Activated CD4-positive, alpha-beta T cell treated with anti-CD3 and anti-CD28 coated beads for 36 hours (primary cell): ENCODE measurements at regions not wholly inside any gene's neighbourhood (a gene's known extent, or its start where the extent isn't known, plus 50 kb on each side); places are given as distances from the start of the nearest gene placed in this dataset.
"Not testable (repeated sequence)": the region's sequence is repeated elsewhere in the genome, so short reads cannot be mapped to it uniquely, and the experiment has no call there.

ENCODE experiments used
- ATAC-seq: fragments of 200-7000 bp; cut with Tn5 transposase; one replicate; pipeline ENCODE4 v1.10.0; 2021; ENCODE audit warnings: mild to moderate bottlenecking, moderate library complexity
- CTCF ChIA-PET: fragments of 350-600 bp; sonication (Branson Sonifier 250); formaldehyde crosslinking; loops from one replicate; lab custom pipeline; 2021; ENCODE audit warnings: antibody characterized with exemption; lab: Charles Lee
- POLR2A ChIA-PET: fragments of 350-600 bp; sonication (Branson Sonifier 250); formaldehyde crosslinking; loops from one replicate; lab custom pipeline; 2021; ENCODE audit warnings: antibody characterized with exemption, inconsistent platforms; lab: Charles Lee
- DNase-seq: peaks from one replicate; pipeline ENCODE4 v3.0.0-alpha.2; 2020
- H3K27ac Mint-ChIP-seq: one replicate; pipeline ENCODE4 v1.8.0; 2021; ENCODE audit warnings: mixed read lengths
- H3K27me3 Mint-ChIP-seq: one replicate; pipeline ENCODE4 v1.8.0; 2021; ENCODE audit warnings: mixed read lengths
- H3K36me3 Mint-ChIP-seq: one replicate; pipeline ENCODE4 v1.8.0; 2021; ENCODE audit warnings: low read depth, mixed read lengths
- H3K4me1 Mint-ChIP-seq: one replicate; pipeline ENCODE4 v1.8.0; 2021; ENCODE audit warnings: mixed read lengths
- H3K4me3 Mint-ChIP-seq: one replicate; pipeline ENCODE4 v1.8.0; 2021; ENCODE audit warnings: mild to moderate bottlenecking, moderate library complexity, mixed read lengths
- H3K9me3 Mint-ChIP-seq: one replicate; pipeline ENCODE4 v1.8.0; 2021; ENCODE audit warnings: low read depth, mixed read lengths
- intact Hi-C, 2 experiments: fragments of 100-400 bp; cut with DNase I in 1 of 2; cut with micrococcal nuclease in 1 of 2; formaldehyde crosslinking; loops; one replicate each; pipeline versions ENCODE4 v1.14.2 to v1.15.1; 2022 to 2024; cut with DNase I, micrococcal nuclease

GRCh38 chr4:151541389-151542071 is 132.6 kb downstream of the FHIP1A start:
- H3K36me3 Mint-ChIP-seq, result no peaks in the 10 kb centered on the region
- POLR2A ChIA-PET, result interaction anchor here (0.5 kb wide), 1 partner anchor 988 kb away, joined by 3 read pairs; no protein-coding TSS in a partner anchor
- H3K27ac Mint-ChIP-seq, result no peak overlapping the region
- no peak for DNase-seq
- intact Hi-C loops, result no loop called here
- CTCF ChIA-PET, result no interaction called here
- H3K4me3 Mint-ChIP-seq, result no peak overlapping the region
- H3K9me3 Mint-ChIP-seq, result no peaks in the 10 kb centered on the region
- ATAC-seq, result no peak
- H3K27me3 Mint-ChIP-seq, result peaks cover 8% of the 10 kb centered on the region
- H3K4me1 Mint-ChIP-seq, result no peaks in the 10 kb centered on the region

GRCh38 chr4:151548708-151549107 is 139.7 kb downstream of the FHIP1A start:
- ATAC-seq (no peak), DNase-seq (no peak)
- no peak overlapping the region for H3K27ac Mint-ChIP-seq
- ChIA-PET CTCF (no interaction called here), POLR2A (no interaction called here)
- H3K4me3 Mint-ChIP-seq, result no peak overlapping the region
- intact Hi-C loops, result no loop called here
- H3K27me3 Mint-ChIP-seq, result peaks cover 2% of the 10 kb centered on the region
- H3K4me1 Mint-ChIP-seq, result no peaks in the 10 kb centered on the region
- no peaks in the 10 kb centered on the region for H3K36me3 Mint-ChIP-seq
- peaks cover 10% of the 10 kb centered on the region for H3K9me3 Mint-ChIP-seq

GRCh38 chr4:151549378-151549777 is 140.4 kb downstream of the FHIP1A start:
- H3K27ac Mint-ChIP-seq, H3K9me3 Mint-ChIP-seq, DNase-seq, intact Hi-C loops, H3K27me3 Mint-ChIP-seq, H3K36me3 Mint-ChIP-seq, ATAC-seq, H3K4me1 Mint-ChIP-seq, H3K4me3 Mint-ChIP-seq: not testable (repeated sequence)
- ChIA-PET POLR2A (interaction anchor here (0.6 kb wide), 1 partner anchor 135 kb away, joined by 4 read pairs; no protein-coding TSS in a partner anchor), CTCF (interaction anchor here (0.7 kb wide), 1 partner anchor 10 kb away, joined by 3 read pairs; no protein-coding TSS in a partner anchor)

- Mint-ChIP-seq H3K27me3 (peaks cover 8% of the 10 kb centered on the region), H3K4me1 (no peaks in the 10 kb centered on the region), H3K4me3 (no peak overlapping the region), H3K9me3 (peaks cover 5% of the 10 kb centered on the region), H3K36me3 (no peaks in the 10 kb centered on the region), H3K27ac (no peak overlapping the region)
- intact Hi-C loops, result no loop called here
- POLR2A ChIA-PET, result no interaction called here
- CTCF ChIA-PET, result no interaction called here
- ATAC-seq (no peak), DNase-seq (no peak)
Measured at GRCh38 chr4:151553874-151554273, 144.9 kb downstream of the FHIP1A start.

GRCh38 chr4:151555151-151555945 is 146.4 kb downstream of the FHIP1A start:
- CTCF ChIA-PET, result no interaction called here
- H3K4me3 Mint-ChIP-seq, result no peak overlapping the region
- peaks cover 1% of the 10 kb centered on the region for H3K9me3 Mint-ChIP-seq
- no peaks in the 10 kb centered on the region for H3K4me1 Mint-ChIP-seq
- H3K36me3 Mint-ChIP-seq, result no peaks in the 10 kb centered on the region
- DNase-seq, result no peak
- POLR2A ChIA-PET, result no interaction called here
- H3K27ac Mint-ChIP-seq, result no peak overlapping the region
- peaks cover 15% of the 10 kb centered on the region for H3K27me3 Mint-ChIP-seq
- no peak for ATAC-seq
- intact Hi-C loops, result no loop called here

- peaks cover 23% of the 10 kb centered on the region for H3K27me3 Mint-ChIP-seq
- intact Hi-C loops, result no loop called here
- ChIA-PET CTCF (no interaction called here), POLR2A (no interaction called here)
- peaks cover 7% of the 10 kb centered on the region for H3K4me1 Mint-ChIP-seq
- DNase-seq, result no peak
- H3K9me3 Mint-ChIP-seq, result no peaks in the 10 kb centered on the region
- no peak overlapping the region for H3K27ac Mint-ChIP-seq
- H3K4me3 Mint-ChIP-seq, result no peak overlapping the region
- H3K36me3 Mint-ChIP-seq, result no peaks in the 10 kb centered on the region
- no peak for ATAC-seq
Measured at GRCh38 chr4:151558496-151559113, 149.6 kb downstream of the FHIP1A start.

- POLR2A ChIA-PET, result no interaction called here
- H3K9me3 Mint-ChIP-seq, result no peaks in the 10 kb centered on the region
- no peak overlapping the region for H3K27ac Mint-ChIP-seq
- ATAC-seq (no peak), DNase-seq (no peak)
- H3K4me3 Mint-ChIP-seq, result no peak overlapping the region
- H3K36me3 Mint-ChIP-seq, result no peaks in the 10 kb centered on the region
- H3K27me3 Mint-ChIP-seq, result peaks cover 18% of the 10 kb centered on the region
- peaks cover 7% of the 10 kb centered on the region for H3K4me1 Mint-ChIP-seq
- CTCF ChIA-PET, result interaction anchor here (0.6 kb wide), 1 partner anchor 10 kb away, joined by 3 read pairs; no protein-coding TSS in a partner anchor
- intact Hi-C loops, result no loop called here
Measured at GRCh38 chr4:151559595-151559994, 150.6 kb downstream of the FHIP1A start.

GRCh38 chr4:151561551-151562256 is 152.7 kb downstream of the FHIP1A start:
- no peak for ATAC-seq
- Mint-ChIP-seq H3K9me3 (no peaks in the 10 kb centered on the region), H3K4me1 (peaks cover 7% of the 10 kb centered on the region), H3K27me3 (peaks cover 21% of the 10 kb centered on the region), H3K4me3 (no peak overlapping the region), H3K27ac (no peak overlapping the region), H3K36me3 (no peaks in the 10 kb centered on the region)
- intact Hi-C loops, result no loop called here
- POLR2A ChIA-PET, result no interaction called here
- DNase-seq, result no peak
- CTCF ChIA-PET, result no interaction called here

- Mint-ChIP-seq H3K4me3 (no peak overlapping the region), H3K27ac (no peak overlapping the region), H3K27me3 (peaks cover 24% of the 10 kb centered on the region), H3K36me3 (no peaks in the 10 kb centered on the region), H3K4me1 (peaks cover 7% of the 10 kb centered on the region), H3K9me3 (no peaks in the 10 kb centered on the region)
- POLR2A ChIA-PET, result interaction anchor here (0.7 kb wide), 1 partner anchor 740 kb away, joined by 9 read pairs; no protein-coding TSS in a partner anchor
- DNase-seq (peak; percentile 22), ATAC-seq (peak; percentile 42)
- intact Hi-C loops, result no loop called here
- CTCF ChIA-PET, result interaction anchor here (0.5 to 0.6 kb wide), 2 partner anchors 12 to 421 kb away, joined by 3 to 4 read pairs; no protein-coding TSS in a partner anchor
Measured at GRCh38 chr4:151563194-151563593, 154.2 kb downstream of the FHIP1A start.

- no peak overlapping the region for H3K27ac Mint-ChIP-seq
- DNase-seq (no peak), ATAC-seq (no peak)
- intact Hi-C loops, result no loop called here
- ChIA-PET POLR2A (no interaction called here), CTCF (interaction anchor here (0.6 kb wide), 1 partner anchor 1407 kb away, joined by 3 read pairs; no protein-coding TSS in a partner anchor)
- no peak overlapping the region for H3K4me3 Mint-ChIP-seq
- H3K36me3 Mint-ChIP-seq, result no peaks in the 10 kb centered on the region
- H3K9me3 Mint-ChIP-seq, result no peaks in the 10 kb centered on the region
- peaks cover 29% of the 10 kb centered on the region for H3K27me3 Mint-ChIP-seq
- peaks cover 7% of the 10 kb centered on the region for H3K4me1 Mint-ChIP-seq
Measured at GRCh38 chr4:151564321-151564720, 155.3 kb downstream of the FHIP1A start.

- H3K4me1 Mint-ChIP-seq, result peaks cover 7% of the 10 kb centered on the region
- CTCF ChIA-PET, result no interaction called here
- H3K9me3 Mint-ChIP-seq, result no peaks in the 10 kb centered on the region
Measured at GRCh38 chr4:151565583-151565982, 156.6 kb downstream of the FHIP1A start.

More at GRCh38 chr4:151565583-151565982, 156.6 kb downstream of the FHIP1A start:
- Mint-ChIP-seq H3K36me3 (no peaks in the 10 kb centered on the region), H3K27me3 (peaks cover 24% of the 10 kb centered on the region), H3K4me3 (no peak overlapping the region), H3K27ac (no peak overlapping the region)
- ATAC-seq (no peak), DNase-seq (no peak)
- POLR2A ChIA-PET, result no interaction called here
- intact Hi-C loops, result no loop called here
